BE2C (cell line): ENCODE measurements at regions not wholly inside any gene's neighbourhood (a gene's known extent, or its start where the extent isn't known, plus 50 kb on each side); places are given as distances from the start of the nearest gene placed in this dataset.

ENCODE experiments used
- DNase-seq: peaks from one replicate; pipeline ENCODE4 v3.0.0-alpha.2; 2020
- H3K27me3 ChIP-seq: fragments of 250-450 bp; sonication (Bioruptor Pico); 2 replicates; pipeline ENCODE4 v1.5.1; 2020; ENCODE audit warnings: mild to moderate bottlenecking
- H3K36me3 ChIP-seq: fragments of 250-450 bp; sonication (Bioruptor Pico); 2 replicates; pipeline ENCODE4 v1.5.1; 2020; ENCODE audit warnings: mild to moderate bottlenecking
- H3K4me1 ChIP-seq: fragments of 250-450 bp; sonication (Bioruptor Pico); 2 replicates; pipeline ENCODE4 v1.5.1; 2020
- H3K4me3 ChIP-seq: 2 replicates; pipeline ENCODE4 v1.5.1; 2011; ENCODE audit warnings: low read depth, low read length
- H3K9me3 ChIP-seq: fragments of 250-450 bp; sonication (Bioruptor Pico); 2 replicates; pipeline ENCODE4 v1.5.1; 2020
- TF ChIP-seq, protein P1 (sequence below): IDR thresholded peaks from 2 replicates; pipeline ENCODE4 v1.5.1; 2012; ENCODE audit warnings: mild to moderate bottlenecking, low read depth, low read length

- TF ChIP-seq, protein P1, sequence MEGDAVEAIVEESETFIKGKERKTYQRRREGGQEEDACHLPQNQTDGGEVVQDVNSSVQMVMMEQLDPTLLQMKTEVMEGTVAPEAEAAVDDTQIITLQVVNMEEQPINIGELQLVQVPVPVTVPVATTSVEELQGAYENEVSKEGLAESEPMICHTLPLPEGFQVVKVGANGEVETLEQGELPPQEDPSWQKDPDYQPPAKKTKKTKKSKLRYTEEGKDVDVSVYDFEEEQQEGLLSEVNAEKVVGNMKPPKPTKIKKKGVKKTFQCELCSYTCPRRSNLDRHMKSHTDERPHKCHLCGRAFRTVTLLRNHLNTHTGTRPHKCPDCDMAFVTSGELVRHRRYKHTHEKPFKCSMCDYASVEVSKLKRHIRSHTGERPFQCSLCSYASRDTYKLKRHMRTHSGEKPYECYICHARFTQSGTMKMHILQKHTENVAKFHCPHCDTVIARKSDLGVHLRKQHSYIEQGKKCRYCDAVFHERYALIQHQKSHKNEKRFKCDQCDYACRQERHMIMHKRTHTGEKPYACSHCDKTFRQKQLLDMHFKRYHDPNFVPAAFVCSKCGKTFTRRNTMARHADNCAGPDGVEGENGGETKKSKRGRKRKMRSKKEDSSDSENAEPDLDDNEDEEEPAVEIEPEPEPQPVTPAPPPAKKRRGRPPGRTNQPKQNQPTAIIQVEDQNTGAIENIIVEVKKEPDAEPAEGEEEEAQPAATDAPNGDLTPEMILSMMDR, result no peak
- H3K36me3 ChIP-seq, result no peaks in the 10 kb centered on the region
- DNase-seq, result no peak
These were observed 59.8 kb upstream of the FHIT start for GRCh38 chr3:61311044-61311443.

GRCh38 chr3:61315871-61316270 lies 64.6 kb upstream of the FHIT start:
- no peak for DNase-seq
- H3K4me3 ChIP-seq, result no peak overlapping the region
- no peaks in the 10 kb centered on the region for H3K27me3 ChIP-seq
- TF ChIP-seq, protein P1, result no peak
- no peaks in the 10 kb centered on the region for H3K9me3 ChIP-seq
- no peaks in the 10 kb centered on the region for H3K36me3 ChIP-seq
- no peaks in the 10 kb centered on the region for H3K4me1 ChIP-seq

More at GRCh38 chr3:61311044-61311443, 59.8 kb upstream of the FHIT start:
- H3K9me3 ChIP-seq, result no peaks in the 10 kb centered on the region
- no peaks in the 10 kb centered on the region for H3K27me3 ChIP-seq
- no peaks in the 10 kb centered on the region for H3K4me1 ChIP-seq
- H3K4me3 ChIP-seq, result no peak overlapping the region

GRCh38 chr3:61323094-61323493 lies 71.8 kb upstream of the FHIT start:
- Histone ChIP-seq H3K36me3 (no peaks in the 10 kb centered on the region), H3K27me3 (no peaks in the 10 kb centered on the region), H3K4me3 (no peak overlapping the region), H3K4me1 (no peaks in the 10 kb centered on the region), H3K9me3 (no peaks in the 10 kb centered on the region)
- TF ChIP-seq, protein P1, result no peak
- DNase-seq, result no peak

GRCh38 chr3:61331929-61332552 lies 80.8 kb upstream of the FHIT start:
- H3K36me3 ChIP-seq, result no peaks in the 10 kb centered on the region
- DNase-seq, result no peak
- H3K4me3 ChIP-seq, result no peak overlapping the region
- H3K9me3 ChIP-seq, result no peaks in the 10 kb centered on the region
- TF ChIP-seq, protein P1, result no peak
- no peaks in the 10 kb centered on the region for H3K4me1 ChIP-seq
- no peaks in the 10 kb centered on the region for H3K27me3 ChIP-seq

GRCh38 chr3:61333192-61333961 lies 82.1 kb upstream of the FHIT start:
- Histone ChIP-seq H3K27me3 (no peaks in the 10 kb centered on the region), H3K4me1 (no peaks in the 10 kb centered on the region), H3K4me3 (no peak overlapping the region), H3K9me3 (no peaks in the 10 kb centered on the region), H3K36me3 (no peaks in the 10 kb centered on the region)
- no peak for DNase-seq
- TF ChIP-seq, protein P1, result no peak

DNA sequence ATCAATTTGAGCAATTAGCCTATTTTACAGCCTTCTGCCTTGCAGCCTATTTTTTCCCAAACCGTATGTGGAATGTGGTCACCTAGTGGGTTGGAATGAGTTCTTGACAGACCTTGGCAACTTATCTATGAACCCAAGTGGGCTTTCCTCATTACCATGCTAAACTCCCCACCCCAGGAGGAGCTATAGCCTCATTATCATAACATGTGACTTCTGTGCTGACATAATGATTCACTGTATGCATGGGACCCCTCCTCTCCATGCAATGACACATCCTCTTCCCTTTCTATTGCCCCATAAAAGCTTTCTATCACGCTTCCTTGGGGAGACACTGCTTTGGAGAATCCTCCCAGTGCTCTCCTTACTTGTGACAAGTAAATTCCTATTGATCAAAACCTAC lies 83.5 kb upstream of the FHIT start:
- Histone ChIP-seq H3K36me3 (no peaks in the 10 kb centered on the region), H3K27me3 (no peaks in the 10 kb centered on the region), H3K4me3 (no peak overlapping the region), H3K4me1 (no peaks in the 10 kb centered on the region), H3K9me3 (no peaks in the 10 kb centered on the region)
- no peak for DNase-seq
- TF ChIP-seq, protein P1, result no peak
